ENCODE measurements at regions not wholly inside any gene's neighbourhood (a gene's known extent, or its start where the extent isn't known, plus 50 kb on each side); places are given as distances from the start of the nearest gene placed in this dataset.

GRCh38 chr17:72591289-72592241, 470.7 kb downstream of the SOX9 start:
- no peaks in the 10 kb centered on the region for H3K9me3 ChIP-seq (ENCODE audit: control insufficient read depth, insufficient read depth, low read depth, low read length)
- no peaks in the 10 kb centered on the region for H3K36me3 ChIP-seq (ENCODE audit: control insufficient read depth, insufficient read depth, low read length)
- H3K27ac ChIP-seq (ENCODE audit: insufficient read depth, low read length) = peak overlapping the region; percentile 45
- H3K79me2 ChIP-seq (ENCODE audit: control insufficient read depth, insufficient read depth, low read length) = no peaks in the 10 kb centered on the region
- peak overlapping the region; percentile 93 for H3K4me2 ChIP-seq (ENCODE audit: extremely low read depth, insufficient read depth, low read length)
- peak overlapping the region; percentile 57 for H3K9ac ChIP-seq (ENCODE audit: insufficient read depth, low read length)
- no peak for TF ChIP-seq EZH2 (IDR thresholded peaks at IDR 0.05; ENCODE audit: low read length, missing control alignments)
- TF ChIP-seq CTCF (conservative IDR thresholded peaks at IDR 0.05 in 1 of 2, IDR thresholded peaks at IDR 0.05 in 1 of 2; ENCODE audit: low read depth in 1 of 2, low read length in 2 of 2) = no peak
- no peaks in the 10 kb centered on the region for H3K27me3 ChIP-seq (ENCODE audit: control insufficient read depth, insufficient read depth, low read length)
- no peaks in the 10 kb centered on the region for H3K4me1 ChIP-seq (ENCODE audit: control insufficient read depth, extremely low read depth, insufficient read depth, low read length)
- peak; percentile 40 to 47 for DNase-seq (ENCODE audit: low read depth in 2 of 2)
- peak overlapping the region; percentile 60 to 89 (median 83) for H3K4me3 ChIP-seq (replicated peaks in 1 of 4; ENCODE audit: control extremely low read depth in 1 of 4, insufficient read depth in 1 of 4, low read depth in 3 of 4, low read length in 4 of 4)
- no peaks in the 10 kb centered on the region for H4K20me1 ChIP-seq (ENCODE audit: control insufficient read depth, extremely low read depth, insufficient read depth, low read length)
- peak overlapping the region; percentile 45 for H2AFZ ChIP-seq (ENCODE audit: low read length)

GRCh38 chr17:72592242-72592966, 471.6 kb downstream of the SOX9 start:
- H3K9ac ChIP-seq (ENCODE audit: insufficient read depth, low read length) = peak overlapping the region; percentile 57
- H3K4me3 ChIP-seq (replicated peaks in 1 of 4; ENCODE audit: control extremely low read depth in 1 of 4, insufficient read depth in 1 of 4, low read depth in 3 of 4, low read length in 4 of 4) = peak overlapping the region; percentile 60 to 89 (median 83)
- H3K27ac ChIP-seq (ENCODE audit: insufficient read depth, low read length) = peak overlapping the region; percentile 38
- no peak for TF ChIP-seq EZH2 (IDR thresholded peaks at IDR 0.05; ENCODE audit: low read length, missing control alignments)
- TF ChIP-seq CTCF (conservative IDR thresholded peaks at IDR 0.05 in 1 of 2, IDR thresholded peaks at IDR 0.05 in 1 of 2; ENCODE audit: low read depth in 1 of 2, low read length in 2 of 2) = no peak
- H3K4me2 ChIP-seq (ENCODE audit: extremely low read depth, insufficient read depth, low read length) = peak overlapping the region; percentile 93
- no peaks in the 10 kb centered on the region for H3K36me3 ChIP-seq (ENCODE audit: control insufficient read depth, insufficient read depth, low read length)
- no peaks in the 10 kb centered on the region for H3K27me3 ChIP-seq (ENCODE audit: control insufficient read depth, insufficient read depth, low read length)
- no peaks in the 10 kb centered on the region for H3K79me2 ChIP-seq (ENCODE audit: control insufficient read depth, insufficient read depth, low read length)
- peak; percentile 80 to 86 for DNase-seq (ENCODE audit: low read depth in 2 of 2)
- H3K4me1 ChIP-seq (ENCODE audit: control insufficient read depth, extremely low read depth, insufficient read depth, low read length) = no peaks in the 10 kb centered on the region
- H4K20me1 ChIP-seq (ENCODE audit: control insufficient read depth, extremely low read depth, insufficient read depth, low read length) = no peaks in the 10 kb centered on the region
- H2AFZ ChIP-seq (ENCODE audit: low read length) = peak overlapping the region; percentile 74
- no peaks in the 10 kb centered on the region for H3K9me3 ChIP-seq (ENCODE audit: control insufficient read depth, insufficient read depth, low read depth, low read length)

- no peak for TF ChIP-seq CTCF (conservative IDR thresholded peaks at IDR 0.05 in 1 of 2, IDR thresholded peaks at IDR 0.05 in 1 of 2; ENCODE audit: low read depth in 1 of 2, low read length in 2 of 2)
- no peak for TF ChIP-seq EZH2 (IDR thresholded peaks at IDR 0.05; ENCODE audit: low read length, missing control alignments)
- Histone ChIP-seq H2AFZ (ENCODE audit: low read length) (no peak overlapping the region), H3K79me2 (ENCODE audit: control insufficient read depth, insufficient read depth, low read length) (no peaks in the 10 kb centered on the region), H3K9ac (ENCODE audit: insufficient read depth, low read length) (no peak overlapping the region), H3K27ac (ENCODE audit: insufficient read depth, low read length) (no peak overlapping the region), H3K4me2 (ENCODE audit: extremely low read depth, insufficient read depth, low read length) (no peak overlapping the region), H3K36me3 (ENCODE audit: control insufficient read depth, insufficient read depth, low read length) (no peaks in the 10 kb centered on the region), H3K9me3 (ENCODE audit: control insufficient read depth, insufficient read depth, low read depth, low read length) (no peaks in the 10 kb centered on the region), H3K4me3 (replicated peaks in 1 of 4; ENCODE audit: control extremely low read depth in 1 of 4, insufficient read depth in 1 of 4, low read depth in 3 of 4, low read length in 4 of 4) (no peak overlapping the region), H3K4me1 (ENCODE audit: control insufficient read depth, extremely low read depth, insufficient read depth, low read length) (no peaks in the 10 kb centered on the region), H4K20me1 (ENCODE audit: control insufficient read depth, extremely low read depth, insufficient read depth, low read length) (no peaks in the 10 kb centered on the region), H3K27me3 (ENCODE audit: control insufficient read depth, insufficient read depth, low read length) (no peaks in the 10 kb centered on the region)
- no peak for DNase-seq (ENCODE audit: low read depth in 2 of 2)
These were observed 472.1 kb downstream of the SOX9 start for GRCh38 chr17:72592967-72593325.

Data from fibroblast of lung (primary cell).